GM12892 (cell line): ENCODE measurements at regions not wholly inside any gene's neighbourhood (a gene's known extent, or its start where the extent isn't known, plus 50 kb on each side); places are given as distances from the start of the nearest gene placed in this dataset.
A peak's percentile ranks its signal among the peaks of the same experiment; 100 is the strongest.

ENCODE experiments used
- DNase-seq: peaks from one replicate; pipeline ENCODE4 v3.0.0; 2011; ENCODE audit not compliant: insufficient read length
- FAIRE-seq: peaks from 2 replicates; lab custom pipeline; 2011; peaks lifted over from hg19 to GRCh38; lab: Jason Lieb, UNC
- POLR2A ChIP-seq: IDR thresholded peaks from 2 replicates; pipeline ENCODE4 v1.6.1; 2011; ENCODE audit warnings: low read depth, low read length, control low read depth
- POLR2AphosphoS5 ChIP-seq: IDR thresholded peaks from 2 replicates; pipeline ENCODE4 v1.6.1; 2011; ENCODE audit warnings: low read depth, low read length, control low read depth
- TAF1 ChIP-seq: IDR thresholded peaks from 2 replicates; pipeline ENCODE4 v1.6.1; 2011; ENCODE audit warnings: low read depth, mild to moderate bottlenecking, control low read depth, low read length, borderline replicate concordance

GRCh38 chr5:106121972-106122605 is 1548.6 kb downstream of the EFNA5 start:
- DNase-seq (peak; percentile 11), FAIRE-seq (peak; percentile 21)
- TF ChIP-seq TAF1 (no peak), POLR2A (no peak), POLR2AphosphoS5 (no peak)

GRCh38 chr5:106116682-106117081 is 1554.1 kb downstream of the EFNA5 start:
- TF ChIP-seq POLR2AphosphoS5: no peak
- TF ChIP-seq TAF1: no peak
- FAIRE-seq (no peak), DNase-seq (no peak)

DNA sequence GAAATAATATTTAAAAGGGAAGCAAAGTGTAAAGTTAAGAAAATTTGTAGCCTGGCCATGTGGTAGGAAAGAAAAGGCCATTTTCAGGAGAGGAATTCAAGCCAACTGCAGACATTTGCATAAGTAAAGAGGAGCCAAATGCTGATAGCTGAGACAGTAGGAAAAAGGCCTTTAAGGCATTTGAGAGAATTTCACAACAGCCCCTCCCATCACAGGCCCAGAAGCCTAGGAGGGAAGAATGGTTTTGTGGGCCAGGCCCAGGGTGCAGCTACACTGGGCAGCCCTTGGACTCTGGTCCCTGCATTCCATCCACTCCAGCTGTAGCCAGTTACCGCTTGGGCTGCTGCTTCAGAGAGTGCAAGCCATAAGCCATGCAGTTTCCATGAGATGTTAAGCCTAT is 1556.8 kb downstream of the EFNA5 start:
- TF ChIP-seq POLR2AphosphoS5 (no peak), POLR2A (no peak), TAF1 (no peak)
- FAIRE-seq: no peak
- no peak for DNase-seq

DNA sequence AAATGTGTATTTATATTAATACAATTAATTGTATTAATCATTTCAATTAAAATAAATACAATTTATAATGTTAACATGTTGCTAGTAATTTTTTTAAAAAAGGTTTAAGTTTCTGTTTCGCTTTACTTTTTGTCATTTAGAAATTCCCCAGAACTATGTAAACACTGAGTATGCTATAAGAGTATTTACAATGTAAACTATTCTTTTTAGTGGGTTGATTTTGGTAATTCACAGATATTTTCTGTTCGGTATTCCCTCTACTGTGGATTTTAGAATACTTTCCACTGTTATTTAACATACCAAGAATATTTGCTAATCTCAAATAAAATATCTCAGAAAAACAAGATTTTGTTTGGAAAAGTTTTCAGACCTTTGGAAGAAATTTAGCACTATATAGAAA is 1564.4 kb downstream of the EFNA5 start:
- TF ChIP-seq TAF1 (no peak), POLR2A (no peak), POLR2AphosphoS5 (no peak)
- DNase-seq (no peak), FAIRE-seq (no peak)

DNA sequence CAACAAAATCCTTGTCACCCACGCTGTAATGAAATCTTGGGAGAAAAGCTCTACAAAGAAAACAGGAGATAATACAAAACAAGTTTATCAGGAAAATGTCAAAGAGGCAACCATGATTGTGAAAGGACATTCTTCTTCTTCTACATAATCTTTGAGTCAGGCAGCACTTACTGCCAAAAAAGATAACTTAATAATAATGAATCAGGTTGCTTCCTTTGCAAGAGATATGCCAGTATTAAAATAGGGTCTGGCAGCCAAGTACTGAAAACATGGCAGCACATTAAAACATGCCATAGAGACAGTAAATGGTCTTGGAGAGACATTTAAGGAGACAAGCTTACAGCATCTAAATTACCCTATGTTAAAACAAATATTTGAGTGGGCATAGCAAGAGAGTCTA is 1573.4 kb downstream of the EFNA5 start:
- no peak for DNase-seq

GRCh38 chr5:106094839-106095238 is 1575.9 kb downstream of the EFNA5 start:
- TF ChIP-seq POLR2AphosphoS5: no peak
- TF ChIP-seq TAF1: no peak
- TF ChIP-seq POLR2A: no peak
- no peak for DNase-seq
- FAIRE-seq: no peak

More for the DNA sequence above, 1573.4 kb downstream of the EFNA5 start:
- TF ChIP-seq POLR2AphosphoS5: no peak
- no peak for TF ChIP-seq POLR2A
- no peak for TF ChIP-seq TAF1
- no peak for FAIRE-seq

DNA sequence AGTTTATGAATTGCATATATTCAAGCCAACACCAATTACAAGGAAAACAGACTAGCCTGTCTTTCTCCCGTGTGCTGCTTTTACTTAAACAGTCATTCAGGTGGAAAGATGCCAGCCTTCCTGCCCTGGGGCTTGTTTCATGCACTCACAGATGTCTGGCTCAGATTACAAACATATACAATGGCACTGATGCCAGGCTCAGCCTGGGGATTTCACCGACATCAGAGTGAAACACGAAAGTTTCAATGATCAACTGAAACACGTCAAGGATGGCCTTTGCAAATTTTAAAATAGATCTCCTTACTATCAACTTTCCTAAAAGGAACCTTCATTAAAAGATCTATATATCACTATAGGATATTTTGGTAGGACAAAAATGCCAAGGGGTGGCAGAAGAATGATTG is 1576.5 kb downstream of the EFNA5 start:
- DNase-seq: no peak
- no peak for FAIRE-seq
- TF ChIP-seq POLR2A (no peak), POLR2AphosphoS5 (no peak), TAF1 (no peak)

DNA sequence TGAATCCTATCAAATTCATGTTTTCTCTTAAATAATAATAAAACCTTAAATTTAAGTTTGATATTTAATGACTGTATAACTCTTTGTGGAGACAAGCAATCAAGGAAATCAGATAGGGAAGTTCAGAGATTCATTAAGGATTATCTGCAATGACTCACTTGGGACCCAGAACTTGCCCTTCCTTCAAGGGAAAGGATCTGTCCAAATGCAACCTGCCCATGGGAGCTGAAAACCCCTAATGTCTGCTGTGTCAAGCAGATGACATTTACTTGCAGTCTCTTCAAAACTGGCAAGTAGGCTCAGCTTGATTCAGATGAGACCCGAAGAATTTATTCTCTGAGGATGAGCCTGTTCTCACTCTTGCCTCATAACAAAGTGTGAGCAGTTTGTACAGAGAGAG is 1577.6 kb downstream of the EFNA5 start:
- FAIRE-seq (no peak), DNase-seq (no peak)

DNA sequence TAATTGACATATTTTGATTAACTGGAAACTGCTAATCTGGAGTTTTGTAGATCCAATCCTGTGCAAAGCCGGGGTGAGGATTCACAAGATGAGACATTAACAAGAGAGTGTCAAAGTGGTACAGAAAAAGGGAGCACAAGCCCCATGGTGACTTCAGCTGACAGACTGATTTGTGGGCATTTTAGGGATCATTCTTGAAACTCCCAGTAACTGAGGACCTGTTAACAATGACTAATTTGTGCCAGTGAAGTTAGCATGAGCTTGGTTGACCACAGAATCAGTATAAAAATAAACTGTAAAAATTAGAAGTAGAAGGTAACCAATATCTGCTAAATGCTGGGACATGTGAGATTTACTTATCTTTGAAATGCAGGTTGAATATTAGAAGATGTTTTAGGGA is 1578.3 kb downstream of the EFNA5 start:
- no peak for FAIRE-seq
- DNase-seq: no peak
- TF ChIP-seq TAF1: no peak
- TF ChIP-seq POLR2A: no peak
- no peak for TF ChIP-seq POLR2AphosphoS5

More for the DNA sequence above, 1577.6 kb downstream of the EFNA5 start:
- TF ChIP-seq POLR2AphosphoS5 (no peak), POLR2A (no peak), TAF1 (no peak)

- TF ChIP-seq TAF1 (no peak), POLR2AphosphoS5 (no peak), POLR2A (no peak)
- DNase-seq (no peak), FAIRE-seq (no peak)
These were observed 1581.7 kb downstream of the EFNA5 start for GRCh38 chr5:106089073-106089472.

GRCh38 chr5:106088462-106088861 is 1582.3 kb downstream of the EFNA5 start:
- FAIRE-seq (no peak), DNase-seq (no peak)
- TF ChIP-seq POLR2AphosphoS5 (no peak), TAF1 (no peak), POLR2A (no peak)

DNA sequence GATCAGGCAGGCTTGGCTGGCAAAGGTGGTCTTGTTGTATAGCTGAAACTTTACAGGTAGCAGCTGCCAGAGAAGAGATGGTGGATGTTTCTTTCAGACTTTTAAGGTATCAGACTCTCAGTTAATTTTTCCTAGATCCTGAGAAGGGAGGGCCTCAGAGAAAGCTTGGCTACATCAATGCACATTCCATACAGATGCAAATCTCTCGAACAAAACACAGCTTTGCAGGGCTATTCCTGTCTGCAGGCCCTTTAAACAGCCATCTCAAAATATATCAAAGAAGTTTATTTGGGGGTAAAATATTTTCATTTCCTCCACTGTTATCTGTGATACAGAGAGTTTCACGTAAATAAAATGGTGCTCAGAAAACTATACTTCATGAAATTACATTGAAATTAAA is 1584.4 kb downstream of the EFNA5 start:
- no peak for DNase-seq
- no peak for FAIRE-seq
- TF ChIP-seq POLR2A (no peak), POLR2AphosphoS5 (no peak), TAF1 (no peak)

DNA sequence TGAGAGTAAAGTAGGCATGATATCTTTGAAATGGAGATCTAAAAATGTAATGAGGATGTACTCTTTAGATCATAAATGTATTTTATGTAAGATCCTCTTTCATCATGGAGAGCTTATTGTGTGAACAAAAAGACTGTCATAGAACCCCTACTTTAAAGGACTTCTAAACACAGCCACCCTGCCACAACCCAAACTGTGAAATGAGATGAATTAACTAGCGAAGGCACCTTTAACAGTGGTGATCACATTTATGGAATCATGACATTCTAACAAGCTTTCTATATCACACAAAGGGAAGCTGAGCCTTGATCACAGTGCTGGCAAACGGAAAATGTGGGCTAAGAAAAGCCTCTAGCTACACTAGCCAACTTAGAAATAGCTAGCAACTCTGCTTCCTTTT is 1585.2 kb downstream of the EFNA5 start:
- no peak for TF ChIP-seq POLR2AphosphoS5
- TF ChIP-seq POLR2A: no peak
- TF ChIP-seq TAF1: no peak
- no peak for DNase-seq
- FAIRE-seq: no peak
